T47D (cell line): ENCODE measurements at regions not wholly inside any gene's neighbourhood (a gene's known extent, or its start where the extent isn't known, plus 50 kb on each side); places are given as distances from the start of the nearest gene placed in this dataset.
A peak's percentile ranks its signal among the peaks of the same experiment; 100 is the strongest.

ENCODE experiments used
- DNase-seq, 2 experiments: peaks; one replicate each; pipeline versions ENCODE4 v3.0.0 to v3.0.0-alpha.2; 2011 to 2012; ENCODE audit warnings: low read depth in 1 of 2, low spot score in 1 of 2
- JUND ChIP-seq: IDR thresholded peaks from 2 replicates; pipeline ENCODE4 v1.6.1; 2012; ENCODE audit warnings: low read depth
- in situ Hi-C: cut with HindIII; loops from 2 replicates; pipeline ENCODE4 v1.10.0; 2016; ENCODE audit warnings: low sequenced_read_pairs, low pct_unique_long_range_greater_than_20kb

GRCh38 chr5:17354265-17354664 is 136.8 kb downstream of the BASP1 start:
- no peak for DNase-seq
- in situ Hi-C loops, result no loop called here
- no peak for TF ChIP-seq JUND

GRCh38 chr5:17355586-17356346 is 138.3 kb downstream of the BASP1 start:
- in situ Hi-C loops, result no loop called here
- DNase-seq, result no peak
- no peak for TF ChIP-seq JUND

DNA sequence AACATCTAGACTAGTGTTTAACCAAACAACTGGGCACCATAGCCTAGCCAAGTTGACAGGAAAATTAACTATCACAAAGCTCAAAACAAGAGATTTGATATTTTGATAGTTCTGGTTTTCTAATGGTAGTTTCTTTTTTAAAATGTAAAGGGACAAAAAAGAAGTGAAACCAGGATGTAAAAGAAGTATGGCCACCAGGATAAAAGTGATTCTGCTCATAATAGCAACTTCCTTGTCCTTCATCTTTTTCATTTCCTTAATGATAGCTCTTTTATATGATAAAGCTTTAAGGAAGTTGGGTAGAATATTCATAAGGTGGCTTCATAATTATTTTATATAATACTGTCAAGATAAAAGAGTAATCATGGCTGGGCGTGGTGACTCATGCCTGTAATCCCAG is 139.1 kb downstream of the BASP1 start:
- DNase-seq, result no peak
- in situ Hi-C loops, result no loop called here
- TF ChIP-seq JUND, result no peak

- no peak for TF ChIP-seq JUND
- no peak for DNase-seq
- in situ Hi-C loops, result no loop called here
These were observed 140.1 kb downstream of the BASP1 start for GRCh38 chr5:17357504-17357903.

GRCh38 chr5:17358031-17358430 is 140.0 kb upstream of the TAF11L2 start:
- TF ChIP-seq JUND, result no peak

DNA sequence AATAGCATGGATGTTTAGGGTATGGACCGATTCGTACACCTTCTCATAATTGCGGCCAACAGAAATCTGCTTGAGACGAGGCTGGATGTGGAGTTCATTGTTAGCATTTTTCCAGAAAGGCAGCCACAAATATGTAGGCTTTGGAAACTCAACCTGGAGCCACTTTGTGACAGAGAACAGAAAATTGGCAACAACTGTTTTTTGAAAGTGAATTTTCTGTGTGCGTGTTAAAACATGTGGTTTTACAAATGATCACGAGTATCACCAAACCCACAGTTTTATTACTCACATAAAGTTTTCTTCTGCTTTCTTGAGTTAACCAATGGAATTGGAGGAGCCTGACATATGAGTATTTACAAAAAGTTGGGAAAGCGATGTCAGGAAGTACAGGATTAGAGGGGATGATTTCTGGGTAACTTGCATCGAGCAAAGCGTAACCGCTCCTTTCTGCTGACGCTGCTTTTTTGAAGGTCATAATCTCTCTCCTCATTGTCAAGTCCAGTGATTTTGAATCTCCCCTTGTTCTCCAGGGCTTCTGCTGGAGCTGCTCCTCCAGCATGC is 138.5 kb upstream of the TAF11L2 start:
- TF ChIP-seq JUND, result no peak
- in situ Hi-C loops, result no loop called here
- DNase-seq, result no peak

More at GRCh38 chr5:17358031-17358430, 140.0 kb upstream of the TAF11L2 start:
- no peak for DNase-seq
- in situ Hi-C loops, result no loop called here

DNA sequence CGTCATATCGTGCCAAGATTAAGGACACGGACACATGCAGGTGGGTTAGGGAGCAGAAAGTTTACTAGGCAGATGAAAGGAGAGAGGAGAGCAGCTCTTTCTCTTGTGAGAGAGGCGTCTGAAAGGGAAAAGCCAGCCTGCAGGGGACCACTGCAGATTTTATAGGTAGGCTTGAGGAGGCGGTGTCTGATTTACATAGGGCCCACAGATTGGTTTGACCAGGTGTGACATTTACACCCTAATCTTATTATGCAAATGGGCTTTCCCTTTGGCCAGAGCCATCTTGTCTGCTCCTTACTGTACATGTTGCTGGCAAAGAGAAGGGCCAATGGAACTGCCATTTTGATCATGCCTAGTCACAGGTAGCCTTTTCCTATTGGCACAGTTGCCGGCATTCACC is 137.2 kb upstream of the TAF11L2 start:
- in situ Hi-C loops, result no loop called here
- DNase-seq, result peak in 1 of 2 experiments; percentile 22
- TF ChIP-seq JUND, result no peak

GRCh38 chr5:17361331-17361730 is 136.7 kb upstream of the TAF11L2 start:
- no peak for DNase-seq

DNA sequence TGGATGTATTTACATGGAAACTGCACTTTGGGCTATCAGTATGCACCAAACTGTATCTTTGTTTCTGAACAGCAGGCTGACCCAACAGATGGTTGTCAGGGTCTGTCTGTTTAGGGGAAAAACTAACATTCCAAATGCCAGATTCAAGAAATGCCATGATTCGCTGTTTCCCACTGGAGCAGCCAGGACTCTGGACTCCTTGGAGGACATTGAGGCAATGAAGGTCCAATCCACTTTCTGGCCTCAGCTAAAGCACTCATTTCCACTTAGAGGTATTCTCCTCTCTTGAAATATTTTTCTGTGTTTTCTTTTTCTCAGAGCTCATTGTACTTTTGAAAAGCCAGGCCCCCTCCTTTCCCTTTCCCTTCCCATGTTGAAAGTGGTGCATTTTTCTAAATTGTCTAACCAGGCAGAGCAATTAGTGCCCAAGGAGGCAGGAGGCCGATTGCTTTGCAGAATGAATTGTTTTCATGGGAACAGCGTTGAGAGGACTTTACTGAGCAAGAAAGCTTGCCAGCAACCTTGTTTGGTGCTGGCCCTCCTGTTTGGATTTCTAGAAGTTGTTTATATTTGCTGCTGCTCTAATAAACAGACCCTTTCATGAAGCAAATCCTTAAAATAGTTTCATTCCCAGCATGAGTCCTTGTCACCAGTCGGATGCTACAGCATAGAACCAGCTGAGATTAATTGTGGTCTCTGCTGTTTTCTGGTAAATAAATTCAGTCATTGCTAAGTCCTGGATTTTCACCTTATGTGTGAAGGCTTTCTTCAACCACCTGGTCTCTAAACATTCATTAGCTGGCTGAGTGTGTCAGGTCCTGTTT is 132.8 kb upstream of the TAF11L2 start:
- in situ Hi-C loops, result no loop called here
- no peak for TF ChIP-seq JUND
- no peak for DNase-seq

More at GRCh38 chr5:17361331-17361730, 136.7 kb upstream of the TAF11L2 start:
- in situ Hi-C loops, result no loop called here
- no peak for TF ChIP-seq JUND

GRCh38 chr5:17365811-17366138 is 132.3 kb upstream of the TAF11L2 start:
- TF ChIP-seq JUND, result no peak
- peak in 1 of 2 experiments; percentile 34 for DNase-seq
- in situ Hi-C loops, result no loop called here

GRCh38 chr5:17367256-17367840 is 130.7 kb upstream of the TAF11L2 start:
- no peak for DNase-seq
- no peak for TF ChIP-seq JUND
- in situ Hi-C loops, result no loop called here

- in situ Hi-C loops, result no loop called here
- no peak for TF ChIP-seq JUND
- no peak for DNase-seq
These were observed 127.4 kb upstream of the TAF11L2 start for GRCh38 chr5:17370651-17371050.

DNA sequence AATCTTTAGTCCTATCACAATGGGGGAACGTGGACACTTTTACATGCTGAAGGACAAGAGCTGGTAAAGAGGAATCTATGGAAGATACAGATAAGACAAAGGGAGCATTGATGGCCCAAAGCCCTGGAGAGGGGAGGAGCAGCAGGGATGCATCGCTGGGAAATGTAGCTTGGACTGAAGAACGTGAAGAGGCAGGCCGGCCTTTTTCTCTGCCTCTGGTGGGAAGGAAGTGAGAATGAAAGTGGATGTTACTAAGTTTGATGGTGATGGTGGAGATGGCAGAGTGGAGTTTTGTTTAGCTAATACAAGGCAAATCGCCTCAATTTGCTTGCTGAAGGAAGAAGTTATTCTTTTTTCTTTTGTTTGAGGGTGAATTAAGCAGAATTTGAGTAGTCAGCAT is 124.6 kb upstream of the TAF11L2 start:
- in situ Hi-C loops, result no loop called here
- no peak for DNase-seq
- no peak for TF ChIP-seq JUND
